ENCODE measurements at regions not wholly inside any gene's neighbourhood (a gene's known extent, or its start where the extent isn't known, plus 50 kb on each side); places are given as distances from the start of the nearest gene placed in this dataset.

DNA sequence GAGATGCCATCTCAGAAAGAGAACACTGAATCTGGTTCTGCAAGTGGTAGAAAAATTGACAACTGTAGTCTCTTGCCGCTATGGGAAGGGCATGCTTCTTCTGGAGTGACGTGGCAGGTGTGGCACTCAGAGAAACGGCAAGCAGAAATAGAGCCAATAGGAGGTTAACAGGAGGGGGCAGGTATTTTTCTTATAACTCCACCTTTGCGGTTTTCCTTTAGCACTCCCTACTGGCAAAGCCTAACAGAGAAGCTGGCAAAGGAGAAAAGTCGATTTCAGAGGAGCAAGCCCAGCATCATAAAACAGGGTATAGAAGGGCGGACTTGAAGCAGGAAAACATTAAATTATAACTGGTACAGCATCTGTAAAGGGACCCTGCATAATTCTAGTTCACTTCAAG lies 1382.2 kb downstream of the PCDH18 start:
- TF ChIP-seq, protein P1, sequence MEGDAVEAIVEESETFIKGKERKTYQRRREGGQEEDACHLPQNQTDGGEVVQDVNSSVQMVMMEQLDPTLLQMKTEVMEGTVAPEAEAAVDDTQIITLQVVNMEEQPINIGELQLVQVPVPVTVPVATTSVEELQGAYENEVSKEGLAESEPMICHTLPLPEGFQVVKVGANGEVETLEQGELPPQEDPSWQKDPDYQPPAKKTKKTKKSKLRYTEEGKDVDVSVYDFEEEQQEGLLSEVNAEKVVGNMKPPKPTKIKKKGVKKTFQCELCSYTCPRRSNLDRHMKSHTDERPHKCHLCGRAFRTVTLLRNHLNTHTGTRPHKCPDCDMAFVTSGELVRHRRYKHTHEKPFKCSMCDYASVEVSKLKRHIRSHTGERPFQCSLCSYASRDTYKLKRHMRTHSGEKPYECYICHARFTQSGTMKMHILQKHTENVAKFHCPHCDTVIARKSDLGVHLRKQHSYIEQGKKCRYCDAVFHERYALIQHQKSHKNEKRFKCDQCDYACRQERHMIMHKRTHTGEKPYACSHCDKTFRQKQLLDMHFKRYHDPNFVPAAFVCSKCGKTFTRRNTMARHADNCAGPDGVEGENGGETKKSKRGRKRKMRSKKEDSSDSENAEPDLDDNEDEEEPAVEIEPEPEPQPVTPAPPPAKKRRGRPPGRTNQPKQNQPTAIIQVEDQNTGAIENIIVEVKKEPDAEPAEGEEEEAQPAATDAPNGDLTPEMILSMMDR (conservative IDR thresholded peaks at IDR 0.05 in 1 of 2, IDR thresholded peaks at IDR 0.05 in 1 of 2; ENCODE audit: low read depth in 1 of 2, low read length in 2 of 2), result no peak
- no peak for TF ChIP-seq EZH2 (IDR thresholded peaks at IDR 0.05; ENCODE audit: low read length, missing control alignments)

Measured in fibroblast of lung (primary cell).